Lung (tissue), 11 donors: ENCODE measurements at regions not wholly inside any gene's neighbourhood (a gene's known extent, or its start where the extent isn't known, plus 50 kb on each side); places are given as distances from the start of the nearest gene placed in this dataset.

Experiments used
- ATAC-seq: fragments of 200-7000 bp; cut with Tn5 transposase; one replicate; pipeline ENCODE4 v1.9.1; 2020; ENCODE audit warnings: moderate number of reproducible peaks; ENCODE audit not compliant: insufficient read depth, low FRiP score
- DNase-seq, 3 donors: peaks; one replicate each; pipeline ENCODE4 v3.0.0-alpha.2; 2013 to 2017
- H3K27ac ChIP-seq, 2 donors: one replicate each; pipeline ENCODE4 v1.5.1; 2013; ENCODE audit warnings: mild to moderate bottlenecking in 2 of 2, moderate library complexity in 2 of 2, control low read depth in 1 of 2, inconsistent platforms in 1 of 2, low read depth in 1 of 2, low read length in 1 of 2
- H3K27me3 ChIP-seq, 3 donors: one replicate each; pipeline ENCODE4 v1.5.1; 2013; ENCODE audit warnings: low read length in 2 of 3; ENCODE audit not compliant: control insufficient read depth in 3 of 3, insufficient read depth in 3 of 3
- H3K36me3 ChIP-seq, 4 donors: one replicate each; pipeline ENCODE4 v1.5.1; 2013; ENCODE audit warnings: low read length in 4 of 4, mild to moderate bottlenecking in 1 of 4, moderate library complexity in 1 of 4; ENCODE audit not compliant: control insufficient read depth in 4 of 4, insufficient read depth in 4 of 4
- H3K4me1 ChIP-seq, 5 donors: one replicate each; pipeline ENCODE4 v1.5.1; 2013; ENCODE audit warnings: low read length in 5 of 5, mild to moderate bottlenecking in 2 of 5, moderate library complexity in 1 of 5; ENCODE audit not compliant: control insufficient read depth in 5 of 5, insufficient read depth in 5 of 5
- H3K4me3 ChIP-seq: one replicate; pipeline ENCODE4 v1.5.1; 2013; ENCODE audit warnings: mild to moderate bottlenecking, control low read depth, moderate library complexity
- H3K9ac ChIP-seq, 2 donors: one replicate each; pipeline ENCODE4 v1.5.1; 2013; ENCODE audit warnings: low read length in 2 of 2, control low read depth in 1 of 2; ENCODE audit not compliant: insufficient read depth in 1 of 2
- H3K9me3 ChIP-seq, 4 donors: one replicate each; pipeline ENCODE4 v1.5.1; 2013; ENCODE audit warnings: low read length in 3 of 4, mild to moderate bottlenecking in 1 of 4, moderate library complexity in 1 of 4; ENCODE audit not compliant: control insufficient read depth in 4 of 4, insufficient read depth in 3 of 4
- WGBS, 2 donors: extraction: QIAGEN DNeasy Blood & Tissue Kit; methylation state at CpG; one replicate each; pipeline ENCODE4 v1.1.7; 2013; 5-methylcytosine and 5-hydroxymethylcytosine counted together
- TF ChIP-seq, protein P1 (sequence below): IDR thresholded peaks from 2 replicates; pipeline ENCODE4 v1.5.1; 2012; ENCODE audit warnings: mild to moderate bottlenecking; ENCODE audit errors: control extremely low read depth, extremely low read depth
- donor health status: control.
- donor health status: control.
- donor health status: Bipolar disorder and iron deficiency.
- donor health status: healthy.
- donor health status: DM: yes; HTN: yes; CAD: no.

DNA sequence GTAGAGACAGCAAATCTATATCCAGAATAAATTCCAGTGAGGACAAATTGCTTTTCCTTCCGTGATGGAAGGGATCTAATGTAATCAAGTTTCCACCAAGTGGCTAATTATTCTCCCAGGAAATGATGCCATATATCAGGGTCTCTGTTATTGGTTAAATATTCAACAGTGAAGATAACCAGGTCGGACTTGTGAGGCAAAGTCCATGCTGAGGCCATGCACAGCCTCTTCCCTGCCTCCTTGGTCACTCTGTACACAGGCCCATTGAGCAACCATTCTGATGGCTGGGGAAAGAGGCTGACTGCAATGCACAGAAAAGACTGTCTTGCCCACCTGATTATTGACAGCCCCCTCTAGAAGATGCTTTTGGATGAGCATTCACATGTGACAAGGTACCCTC is 90.1 kb downstream of the TNFAIP2 start:
- H3K9ac ChIP-seq, result no peak overlapping the region
- TF ChIP-seq, protein P1, sequence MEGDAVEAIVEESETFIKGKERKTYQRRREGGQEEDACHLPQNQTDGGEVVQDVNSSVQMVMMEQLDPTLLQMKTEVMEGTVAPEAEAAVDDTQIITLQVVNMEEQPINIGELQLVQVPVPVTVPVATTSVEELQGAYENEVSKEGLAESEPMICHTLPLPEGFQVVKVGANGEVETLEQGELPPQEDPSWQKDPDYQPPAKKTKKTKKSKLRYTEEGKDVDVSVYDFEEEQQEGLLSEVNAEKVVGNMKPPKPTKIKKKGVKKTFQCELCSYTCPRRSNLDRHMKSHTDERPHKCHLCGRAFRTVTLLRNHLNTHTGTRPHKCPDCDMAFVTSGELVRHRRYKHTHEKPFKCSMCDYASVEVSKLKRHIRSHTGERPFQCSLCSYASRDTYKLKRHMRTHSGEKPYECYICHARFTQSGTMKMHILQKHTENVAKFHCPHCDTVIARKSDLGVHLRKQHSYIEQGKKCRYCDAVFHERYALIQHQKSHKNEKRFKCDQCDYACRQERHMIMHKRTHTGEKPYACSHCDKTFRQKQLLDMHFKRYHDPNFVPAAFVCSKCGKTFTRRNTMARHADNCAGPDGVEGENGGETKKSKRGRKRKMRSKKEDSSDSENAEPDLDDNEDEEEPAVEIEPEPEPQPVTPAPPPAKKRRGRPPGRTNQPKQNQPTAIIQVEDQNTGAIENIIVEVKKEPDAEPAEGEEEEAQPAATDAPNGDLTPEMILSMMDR, result no peak
- DNase-seq (peak in 1 of 3 donors; percentile 4), ATAC-seq (no peak)
- H3K27ac ChIP-seq, result no peak overlapping the region
- H3K9me3 ChIP-seq, result peaks cover 0 to 5% (median 3%) of the 10 kb centered on the region in 4 donors
- H3K36me3 ChIP-seq, result no peaks in the 10 kb centered on the region
- H3K4me1 ChIP-seq, result no peaks in the 10 kb centered on the region
- 79 to 85% methylated on average over 2 of the region's 2 CpGs for WGBS, 2 donors
- H3K4me3 ChIP-seq, result no peak overlapping the region
- peaks cover 0 to 22% (median 0%) of the 10 kb centered on the region in 3 donors for H3K27me3 ChIP-seq

DNA sequence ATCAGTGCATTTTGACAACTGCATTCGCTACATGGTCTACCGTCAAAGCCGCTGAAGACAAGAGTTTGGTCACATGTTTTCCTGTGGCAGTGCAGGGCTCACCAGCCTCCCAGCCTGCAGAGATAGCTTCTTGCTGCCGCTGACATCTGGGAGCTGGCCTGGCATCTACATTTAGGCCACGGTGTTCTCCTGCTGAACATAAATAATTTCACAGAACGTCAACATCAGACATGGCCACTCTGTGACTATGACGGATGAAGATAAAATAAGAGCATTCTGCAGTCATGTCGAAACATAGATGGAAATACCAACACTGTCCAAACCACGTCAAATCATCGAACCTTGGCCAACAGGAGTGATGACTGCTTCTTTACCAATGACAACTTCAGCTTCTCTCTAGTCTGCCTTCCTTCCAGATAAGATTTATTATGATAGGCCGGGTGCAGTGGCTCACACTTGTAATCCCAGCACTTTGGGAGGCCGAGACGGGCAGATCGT is 91.2 kb downstream of the TNFAIP2 start:
- DNase-seq (peak in 1 of 3 donors; percentile 9), ATAC-seq (no peak)
- Histone ChIP-seq H3K36me3 (no peaks in the 10 kb centered on the region), H3K27ac (no peak overlapping the region), H3K4me1 (no peaks in the 10 kb centered on the region), H3K4me3 (no peak overlapping the region), H3K9me3 (peaks cover 0 to 5% (median 3%) of the 10 kb centered on the region in 4 donors), H3K27me3 (peaks cover 0 to 16% (median 1%) of the 10 kb centered on the region in 3 donors), H3K9ac (no peak overlapping the region)
- TF ChIP-seq, protein P1, result no peak
- WGBS, 2 donors, result 85 to 89% methylated on average over 14 of the region's 14 CpGs

DNA sequence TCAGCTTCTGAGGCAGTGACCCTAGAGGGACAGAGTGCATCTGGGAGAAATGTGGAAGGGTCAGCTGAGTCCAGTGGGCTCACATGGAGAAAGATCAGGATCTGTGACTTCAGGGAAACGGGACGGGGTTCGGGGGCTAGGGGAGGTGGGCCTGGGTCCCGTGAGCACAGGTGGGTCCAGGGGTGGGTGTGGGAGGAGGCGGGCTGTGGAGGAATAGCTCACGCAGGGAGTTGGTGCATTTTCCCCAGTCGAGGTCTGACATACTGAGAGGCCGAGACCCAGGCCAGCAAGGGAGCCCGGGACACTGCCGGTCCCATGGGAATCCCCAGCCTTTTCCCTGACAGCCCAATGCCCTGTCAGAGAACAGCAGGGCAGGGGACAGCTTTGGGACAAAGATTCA is 93.1 kb downstream of the TNFAIP2 start:
- ATAC-seq, result no peak
- Histone ChIP-seq H3K27me3 (peaks cover 0 to 23% (median 4%) of the 10 kb centered on the region in 3 donors), H3K4me3 (no peak overlapping the region), H3K4me1 (peaks cover 0 to 3% (median 0%) of the 10 kb centered on the region in 5 donors), H3K9me3 (peaks cover 0 to 5% (median 3%) of the 10 kb centered on the region in 4 donors), H3K9ac (no peak overlapping the region), H3K36me3 (no peaks in the 10 kb centered on the region), H3K27ac (no peak overlapping the region)
- 94% methylated on average over 10 of the region's 10 CpGs for WGBS, 2 donors
- peak in 1 of 3 donors; percentile 5 for DNase-seq
- TF ChIP-seq, protein P1, result no peak

DNA sequence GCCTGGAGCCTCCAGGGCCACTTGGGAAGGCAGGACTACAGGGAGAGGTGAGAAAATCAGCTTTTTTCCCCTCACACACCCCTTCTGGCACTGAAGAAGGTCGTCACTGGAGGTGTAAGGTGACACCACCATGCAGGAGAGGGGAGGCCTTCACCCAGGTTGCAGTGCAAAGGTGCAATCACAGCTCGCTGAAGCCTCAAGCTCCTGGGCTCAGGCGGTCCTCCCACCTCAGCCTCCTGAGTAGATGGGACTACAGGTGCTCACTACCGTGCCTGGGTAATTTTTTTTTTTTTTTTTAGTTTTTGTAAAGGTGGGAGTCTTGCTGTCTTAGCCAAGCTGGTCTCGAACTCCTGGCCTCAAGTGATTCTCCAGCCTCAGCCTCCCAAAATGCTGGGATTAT is 93.6 kb downstream of the TNFAIP2 start:
- Histone ChIP-seq H3K4me3 (no peak overlapping the region), H3K27ac (no peak overlapping the region), H3K36me3 (no peaks in the 10 kb centered on the region), H3K27me3 (peaks cover 0 to 25% (median 4%) of the 10 kb centered on the region in 3 donors), H3K9me3 (peaks cover 0 to 5% (median 3%) of the 10 kb centered on the region in 4 donors), H3K9ac (no peak overlapping the region), H3K4me1 (peaks cover 0 to 3% (median 0%) of the 10 kb centered on the region in 5 donors)
- TF ChIP-seq, protein P1, result no peak
- 80 to 85% methylated on average over 5 of the region's 5 CpGs for WGBS, 2 donors
- DNase-seq (no peak), ATAC-seq (no peak)
